ENCODE measurements at regions not wholly inside any gene's neighbourhood (a gene's known extent, or its start where the extent isn't known, plus 50 kb on each side); places are given as distances from the start of the nearest gene placed in this dataset.

DNA sequence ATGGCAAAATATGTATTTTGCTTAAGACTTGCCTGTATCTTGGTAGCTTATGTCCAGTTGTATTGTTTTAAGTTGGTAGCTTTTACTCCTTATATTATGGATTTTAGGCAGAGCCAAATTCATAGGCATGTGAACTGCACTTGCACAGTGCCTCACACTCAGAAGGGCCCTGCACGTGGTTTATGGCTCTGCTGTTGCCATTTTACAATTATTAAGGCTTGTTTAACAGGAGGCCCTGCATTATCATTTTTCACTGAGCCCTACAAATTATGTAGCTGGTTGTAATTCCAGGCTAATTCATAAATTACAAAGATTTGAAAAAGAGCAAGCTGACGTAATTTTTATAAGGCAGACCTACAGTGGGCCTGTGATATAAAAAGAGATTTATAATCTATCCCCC lies 537.6 kb upstream of the UBE2E2 start:
- Histone ChIP-seq H2AFZ (ENCODE audit: low read length) (no peak overlapping the region), H3K9me3 (ENCODE audit: low read depth, low read length) (no peaks in the 10 kb centered on the region), H3K27me3 (ENCODE audit: insufficient read depth, low read length) (no peaks in the 10 kb centered on the region), H3K79me2 (ENCODE audit: insufficient read depth, low read length) (no peaks in the 10 kb centered on the region), H3K4me2 (ENCODE audit: insufficient read depth, low read length) (no peak overlapping the region), H4K20me1 (ENCODE audit: insufficient read depth, low read length) (no peaks in the 10 kb centered on the region), H3K36me3 (ENCODE audit: insufficient read depth, low read length) (no peaks in the 10 kb centered on the region), H3K27ac (ENCODE audit: low read depth, low read length) (no peak overlapping the region), H3K4me3 (ENCODE audit: insufficient read depth, low read length) (no peak overlapping the region), H3K4me1 (ENCODE audit: insufficient read depth, low read length) (no peaks in the 10 kb centered on the region)
- no peak for TF ChIP-seq CTCF (IDR thresholded peaks at IDR 0.05; ENCODE audit: extremely low read depth, low read depth, low read length)
- no peak for DNase-seq (ENCODE audit: insufficient read length, low spot score, missing footprints)

- H3K27ac ChIP-seq (ENCODE audit: low read depth, low read length), result no peak overlapping the region
- no peaks in the 10 kb centered on the region for H3K36me3 ChIP-seq (ENCODE audit: insufficient read depth, low read length)
- DNase-seq (ENCODE audit: insufficient read length, low spot score, missing footprints), result no peak
- H3K4me3 ChIP-seq (ENCODE audit: insufficient read depth, low read length), result no peak overlapping the region
- no peaks in the 10 kb centered on the region for H4K20me1 ChIP-seq (ENCODE audit: insufficient read depth, low read length)
- no peak for TF ChIP-seq CTCF (IDR thresholded peaks at IDR 0.05; ENCODE audit: extremely low read depth, low read depth, low read length)
- no peaks in the 10 kb centered on the region for H3K4me1 ChIP-seq (ENCODE audit: insufficient read depth, low read length)
- H3K9me3 ChIP-seq (ENCODE audit: low read depth, low read length), result no peaks in the 10 kb centered on the region
- H3K4me2 ChIP-seq (ENCODE audit: insufficient read depth, low read length), result no peak overlapping the region
- no peak overlapping the region for H2AFZ ChIP-seq (ENCODE audit: low read length)
- no peaks in the 10 kb centered on the region for H3K27me3 ChIP-seq (ENCODE audit: insufficient read depth, low read length)
- H3K79me2 ChIP-seq (ENCODE audit: insufficient read depth, low read length), result no peaks in the 10 kb centered on the region
Measured at GRCh38 chr3:22666736-22667135, 536.4 kb upstream of the UBE2E2 start.

DNA sequence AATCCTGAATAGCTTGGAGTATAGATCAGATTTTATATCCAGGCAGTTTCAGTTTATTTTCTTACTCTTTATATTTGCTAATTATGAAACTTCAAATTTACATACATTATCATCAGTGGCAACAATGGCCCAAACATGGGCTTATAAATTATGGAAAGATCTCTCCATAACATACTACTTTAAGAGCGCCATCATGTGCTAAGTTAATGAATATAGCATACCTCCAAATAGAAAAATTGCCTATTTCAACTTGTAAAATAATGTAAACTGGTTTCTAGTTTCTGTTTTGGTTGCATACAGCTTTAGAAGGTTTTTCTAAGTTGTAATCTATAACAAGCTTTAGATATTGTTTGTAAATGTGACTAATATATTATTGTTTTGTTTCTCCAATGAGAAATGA lies 531.3 kb upstream of the UBE2E2 start:
- Histone ChIP-seq H3K79me2 (ENCODE audit: insufficient read depth, low read length) (no peaks in the 10 kb centered on the region), H3K4me3 (ENCODE audit: insufficient read depth, low read length) (no peak overlapping the region), H3K9me3 (ENCODE audit: low read depth, low read length) (no peaks in the 10 kb centered on the region), H3K27ac (ENCODE audit: low read depth, low read length) (no peak overlapping the region), H3K4me1 (ENCODE audit: insufficient read depth, low read length) (no peaks in the 10 kb centered on the region), H3K27me3 (ENCODE audit: insufficient read depth, low read length) (no peaks in the 10 kb centered on the region), H2AFZ (ENCODE audit: low read length) (no peak overlapping the region), H3K4me2 (ENCODE audit: insufficient read depth, low read length) (no peak overlapping the region), H4K20me1 (ENCODE audit: insufficient read depth, low read length) (no peaks in the 10 kb centered on the region), H3K36me3 (ENCODE audit: insufficient read depth, low read length) (no peaks in the 10 kb centered on the region)
- no peak for TF ChIP-seq CTCF (IDR thresholded peaks at IDR 0.05; ENCODE audit: extremely low read depth, low read depth, low read length)
- no peak for DNase-seq (ENCODE audit: insufficient read length, low spot score, missing footprints)

GRCh38 chr3:22684739-22685138 lies 518.4 kb upstream of the UBE2E2 start:
- H4K20me1 ChIP-seq (ENCODE audit: insufficient read depth, low read length), result no peaks in the 10 kb centered on the region
- DNase-seq (ENCODE audit: insufficient read length, low spot score, missing footprints), result no peak

More at GRCh38 chr3:22684739-22685138, 518.4 kb upstream of the UBE2E2 start:
- TF ChIP-seq CTCF (IDR thresholded peaks at IDR 0.05; ENCODE audit: extremely low read depth, low read depth, low read length), result no peak
- H3K27me3 ChIP-seq (ENCODE audit: insufficient read depth, low read length), result no peaks in the 10 kb centered on the region
- no peak overlapping the region for H2AFZ ChIP-seq (ENCODE audit: low read length)
- H3K27ac ChIP-seq (ENCODE audit: low read depth, low read length), result no peak overlapping the region
- no peaks in the 10 kb centered on the region for H3K4me1 ChIP-seq (ENCODE audit: insufficient read depth, low read length)
- no peaks in the 10 kb centered on the region for H3K79me2 ChIP-seq (ENCODE audit: insufficient read depth, low read length)
- H3K4me3 ChIP-seq (ENCODE audit: insufficient read depth, low read length), result no peak overlapping the region
- no peak overlapping the region for H3K4me2 ChIP-seq (ENCODE audit: insufficient read depth, low read length)
- no peaks in the 10 kb centered on the region for H3K9me3 ChIP-seq (ENCODE audit: low read depth, low read length)
- H3K36me3 ChIP-seq (ENCODE audit: insufficient read depth, low read length), result no peaks in the 10 kb centered on the region
